NCI-H2171 treated with DMSO at 0.1 percent for 48 hours (cell line): ENCODE measurements at regions not wholly inside any gene's neighbourhood (a gene's known extent, or its start where the extent isn't known, plus 50 kb on each side); places are given as distances from the start of the nearest gene placed in this dataset.

Experiments
- DNase-seq: peaks from one replicate; lab custom pipeline; 2025; lab: John Stamatoyannopoulos, UW

GRCh38 chr1:57925226-57925625, 501.4 kb upstream of the DAB1 start:
- DNase-seq, result no peak

- DNase-seq, result no peak
Measured at GRCh38 chr1:57922130-57922529, 498.3 kb upstream of the DAB1 start.

- DNase-seq, result no peak
Measured at GRCh38 chr1:57916041-57916440, 492.2 kb upstream of the DAB1 start.

- no peak for DNase-seq
Measured at GRCh38 chr1:57911427-57911826, 487.6 kb upstream of the DAB1 start.

- no peak for DNase-seq
Measured at GRCh38 chr1:57910782-57911181, 486.9 kb upstream of the DAB1 start.

- no peak for DNase-seq
Measured at GRCh38 chr1:57910305-57910704, 486.4 kb upstream of the DAB1 start.

- no peak for DNase-seq
Measured at GRCh38 chr1:57908147-57908890, 484.5 kb upstream of the DAB1 start.

- DNase-seq, result no peak
Measured at GRCh38 chr1:57901208-57901919, 477.5 kb upstream of the DAB1 start.

GRCh38 chr1:57898531-57898930, 474.7 kb upstream of the DAB1 start:
- no peak for DNase-seq

GRCh38 chr1:57897581-57897980, 473.7 kb upstream of the DAB1 start:
- DNase-seq, result no peak

GRCh38 chr1:57894315-57894714, 470.5 kb upstream of the DAB1 start:
- no peak for DNase-seq

- no peak for DNase-seq
Measured at GRCh38 chr1:57889676-57890320, 465.9 kb upstream of the DAB1 start.

- no peak for DNase-seq
Measured at GRCh38 chr1:57887964-57888491, 464.2 kb upstream of the DAB1 start.

GRCh38 chr1:57886376-57886775, 462.5 kb upstream of the DAB1 start:
- no peak for DNase-seq

- DNase-seq, result no peak
Measured at GRCh38 chr1:57883642-57883995, 459.8 kb upstream of the DAB1 start.

- no peak for DNase-seq
Measured at GRCh38 chr1:57882934-57883641, 459.2 kb upstream of the DAB1 start.

GRCh38 chr1:57882072-57882471, 458.2 kb upstream of the DAB1 start:
- DNase-seq, result no peak

- no peak for DNase-seq
Measured at GRCh38 chr1:57881639-57882038, 457.8 kb upstream of the DAB1 start.

GRCh38 chr1:57879700-57880099, 455.8 kb upstream of the DAB1 start:
- no peak for DNase-seq

- DNase-seq, result no peak
Measured at GRCh38 chr1:57874418-57874877, 450.6 kb upstream of the DAB1 start.

GRCh38 chr1:57872913-57873312, 449.1 kb upstream of the DAB1 start:
- DNase-seq, result no peak

GRCh38 chr1:57868908-57869307, 445.0 kb upstream of the DAB1 start:
- no peak for DNase-seq
